ENCODE measurements at regions not wholly inside any gene's neighbourhood (a gene's known extent, or its start where the extent isn't known, plus 50 kb on each side); places are given as distances from the start of the nearest gene placed in this dataset.

- in situ Hi-C loops (cut with MboI; ENCODE audit: low sequenced_read_pairs): no loop called here
Observed at GRCh38 chr6:147752689-147753403, 244.4 kb downstream of the SAMD5 start.

- in situ Hi-C loops (cut with MboI; ENCODE audit: low sequenced_read_pairs): no loop called here
Observed at GRCh38 chr6:147755999-147756398, 247.5 kb downstream of the SAMD5 start.

- in situ Hi-C loops (cut with MboI; ENCODE audit: low sequenced_read_pairs): no loop called here
Observed at GRCh38 chr6:147756891-147757290, 248.4 kb downstream of the SAMD5 start.

- in situ Hi-C loops (cut with MboI; ENCODE audit: low sequenced_read_pairs): no loop called here
Observed at GRCh38 chr6:147757291-147757690, 248.8 kb downstream of the SAMD5 start.

GRCh38 chr6:147758303-147758702 lies 249.8 kb downstream of the SAMD5 start:
- in situ Hi-C loops (cut with MboI; ENCODE audit: low sequenced_read_pairs): no loop called here

GRCh38 chr6:147759093-147759492 lies 250.6 kb downstream of the SAMD5 start:
- in situ Hi-C loops (cut with MboI; ENCODE audit: low sequenced_read_pairs): no loop called here

GRCh38 chr6:147759536-147759935 lies 251.0 kb downstream of the SAMD5 start:
- in situ Hi-C loops (cut with MboI; ENCODE audit: low sequenced_read_pairs): no loop called here

- in situ Hi-C loops (cut with MboI; ENCODE audit: low sequenced_read_pairs): no loop called here
Observed at GRCh38 chr6:147765541-147765940, 257.1 kb downstream of the SAMD5 start.

GRCh38 chr6:147768969-147769368 lies 260.5 kb downstream of the SAMD5 start:
- in situ Hi-C loops (cut with MboI; ENCODE audit: low sequenced_read_pairs): no loop called here

GRCh38 chr6:147769496-147770087 lies 261.1 kb downstream of the SAMD5 start:
- in situ Hi-C loops (cut with MboI; ENCODE audit: low sequenced_read_pairs): no loop called here

- in situ Hi-C loops (cut with MboI; ENCODE audit: low sequenced_read_pairs): no loop called here
Observed at GRCh38 chr6:147770221-147770620, 261.7 kb downstream of the SAMD5 start.

- in situ Hi-C loops (cut with MboI; ENCODE audit: low sequenced_read_pairs): no loop called here
Observed at GRCh38 chr6:147772724-147773123, 264.2 kb downstream of the SAMD5 start.

- in situ Hi-C loops (cut with MboI; ENCODE audit: low sequenced_read_pairs): no loop called here
Observed at GRCh38 chr6:147774856-147775255, 266.4 kb downstream of the SAMD5 start.

- in situ Hi-C loops (cut with MboI; ENCODE audit: low sequenced_read_pairs): no loop called here
Observed at GRCh38 chr6:147776631-147777213, 268.2 kb downstream of the SAMD5 start.

- in situ Hi-C loops (cut with MboI; ENCODE audit: low sequenced_read_pairs): no loop called here
Observed at GRCh38 chr6:147779624-147780023, 271.1 kb downstream of the SAMD5 start.

GRCh38 chr6:147782302-147782701 lies 273.8 kb downstream of the SAMD5 start:
- in situ Hi-C loops (cut with MboI; ENCODE audit: low sequenced_read_pairs): no loop called here

- in situ Hi-C loops (cut with MboI; ENCODE audit: low sequenced_read_pairs): no loop called here
Observed at GRCh38 chr6:147784371-147784770, 275.9 kb downstream of the SAMD5 start.

- in situ Hi-C loops (cut with MboI; ENCODE audit: low sequenced_read_pairs): no loop called here
Observed at GRCh38 chr6:147787417-147787816, 278.9 kb downstream of the SAMD5 start.

- in situ Hi-C loops (cut with MboI; ENCODE audit: low sequenced_read_pairs): no loop called here
Observed at GRCh38 chr6:147789430-147789947, 281.0 kb downstream of the SAMD5 start.

- in situ Hi-C loops (cut with MboI; ENCODE audit: low sequenced_read_pairs): no loop called here
Observed at GRCh38 chr6:147793871-147794643, 285.6 kb downstream of the SAMD5 start.

GRCh38 chr6:147802459-147802858 lies 294.0 kb downstream of the SAMD5 start:
- in situ Hi-C loops (cut with MboI; ENCODE audit: low sequenced_read_pairs): no loop called here

All from HL-60/S4 (cell line).